HG03565 (cell line): ENCODE measurements at regions not wholly inside any gene's neighbourhood (a gene's known extent, or its start where the extent isn't known, plus 50 kb on each side); places are given as distances from the start of the nearest gene placed in this dataset.
"Not testable (repeated sequence)": the region's sequence is repeated elsewhere in the genome, so short reads cannot be mapped to it uniquely, and the experiment has no call there.

Experiments used
- ATAC-seq: cut with Tn5 transposase; IDR thresholded peaks from one replicate; pipeline ENCODE4 v1.9.1; 2021; ENCODE audit warnings: mild to moderate bottlenecking, moderate library complexity; ENCODE audit not compliant: unreplicated experiment

DNA sequence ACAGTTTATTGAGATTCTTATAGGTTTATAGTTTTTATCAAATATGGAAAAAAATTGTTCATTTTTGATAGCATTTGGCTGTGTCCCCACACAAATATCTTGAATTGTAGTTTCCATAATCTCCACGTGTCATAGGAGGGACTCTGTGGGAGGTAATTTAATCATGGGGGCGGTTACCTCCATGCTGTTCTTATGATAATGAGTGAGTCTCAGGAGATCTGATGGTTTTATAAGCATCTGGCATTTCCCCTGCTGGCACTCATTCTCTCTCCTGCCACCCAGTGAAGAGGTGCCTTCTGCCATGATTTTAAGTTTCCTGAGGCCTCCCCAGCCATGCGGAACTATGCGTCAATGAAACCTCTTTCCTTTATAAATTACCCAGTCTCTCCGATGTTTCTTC lies 420.6 kb upstream of the KAZN start:
- not testable (repeated sequence) for ATAC-seq

DNA sequence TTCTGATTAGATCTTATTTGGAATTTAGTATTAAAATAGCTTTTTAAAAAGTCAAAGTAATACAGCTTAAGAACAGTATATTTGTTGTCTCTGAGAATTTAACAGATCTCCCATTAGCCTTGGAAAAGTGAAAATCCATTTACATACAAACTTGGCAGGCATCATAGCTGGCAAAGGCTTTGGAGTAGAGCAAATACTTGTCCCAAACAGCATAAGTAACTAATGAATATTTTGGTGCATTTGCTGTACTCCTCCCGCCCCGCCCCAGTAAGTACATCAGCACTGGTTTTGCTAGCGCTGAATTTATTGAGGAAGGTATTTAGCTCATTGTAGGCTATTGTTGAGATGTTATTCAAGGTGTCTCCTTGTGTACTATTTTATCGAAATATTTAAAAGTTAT lies 417.7 kb upstream of the KAZN start:
- ATAC-seq, result no peak

DNA sequence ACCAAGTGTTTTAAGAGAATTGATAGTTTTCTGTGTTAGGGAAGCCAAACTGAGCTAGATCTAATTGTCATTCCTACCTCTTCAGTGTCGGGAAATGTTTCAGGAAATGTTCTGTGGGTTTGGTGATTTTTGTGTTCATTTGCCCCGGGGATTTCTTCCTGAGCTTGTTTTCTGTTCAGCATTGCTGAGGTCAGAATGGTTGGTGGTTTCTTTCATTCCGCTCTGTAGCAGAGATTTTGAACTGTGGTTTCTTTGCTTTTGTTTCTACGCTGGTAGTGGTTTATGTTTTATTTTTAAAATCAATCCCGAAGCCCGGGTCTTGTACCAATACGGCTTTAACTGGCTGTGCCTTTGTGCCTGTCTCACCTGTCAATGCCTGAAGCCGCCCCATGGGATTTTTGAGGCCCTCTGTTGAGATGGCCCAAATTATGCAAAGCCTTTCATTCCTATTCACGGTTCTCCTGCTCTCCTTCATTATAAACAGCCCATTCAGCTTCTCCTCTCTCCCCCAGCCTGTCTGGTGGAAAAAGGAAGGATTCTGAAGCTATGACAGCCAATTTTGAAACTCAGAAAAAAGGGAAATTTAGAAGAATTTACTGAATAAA lies 417.2 kb upstream of the KAZN start:
- no peak for ATAC-seq

GRCh38 chr1:14182856-14183255 lies 415.6 kb upstream of the KAZN start:
- no peak for ATAC-seq

GRCh38 chr1:14183329-14183728 lies 415.2 kb upstream of the KAZN start:
- no peak for ATAC-seq

- no peak for ATAC-seq
These were observed 414.0 kb upstream of the KAZN start for GRCh38 chr1:14184454-14184853.

DNA sequence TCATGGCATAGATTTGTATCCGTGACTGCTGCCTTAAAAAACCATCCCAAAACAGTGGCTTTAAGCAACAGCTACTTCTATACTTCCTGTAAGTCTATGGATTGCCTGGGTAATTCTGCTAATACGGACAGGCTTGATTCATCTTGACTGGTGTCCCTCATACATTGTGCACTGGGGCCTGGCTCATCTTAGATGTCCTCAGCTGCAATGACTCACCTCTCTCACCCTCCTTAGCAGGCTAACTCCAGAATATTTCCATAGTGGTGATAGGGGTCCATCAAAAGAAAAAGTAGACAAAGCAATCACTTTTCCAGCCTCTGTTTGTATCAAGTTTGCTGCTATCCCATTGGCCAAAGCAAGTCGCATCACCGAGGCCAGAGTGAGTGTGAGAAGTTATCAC lies 409.1 kb upstream of the KAZN start:
- no peak for ATAC-seq

- ATAC-seq, result no peak
These were observed 408.0 kb upstream of the KAZN start for GRCh38 chr1:14190508-14190907.

DNA sequence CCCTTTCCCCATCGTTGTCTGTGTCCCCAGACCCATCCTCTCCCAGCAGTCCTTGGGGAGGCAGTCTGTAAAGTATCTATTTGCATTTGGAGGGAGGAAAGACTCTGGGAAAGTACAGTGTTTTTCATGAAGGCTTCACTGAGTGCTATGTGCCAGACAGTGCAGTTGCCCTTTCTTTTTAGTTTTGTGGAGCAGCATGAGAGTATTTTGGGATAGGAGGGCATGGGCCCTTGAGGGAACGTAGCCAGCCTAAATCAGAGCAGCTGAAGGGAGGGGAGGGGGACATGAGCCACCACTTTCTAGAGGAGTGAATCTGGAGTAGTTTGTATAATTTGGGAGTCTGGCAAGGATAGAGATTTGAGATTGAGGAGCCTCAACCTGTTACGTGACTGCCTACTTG lies 404.0 kb upstream of the KAZN start:
- no peak for ATAC-seq

DNA sequence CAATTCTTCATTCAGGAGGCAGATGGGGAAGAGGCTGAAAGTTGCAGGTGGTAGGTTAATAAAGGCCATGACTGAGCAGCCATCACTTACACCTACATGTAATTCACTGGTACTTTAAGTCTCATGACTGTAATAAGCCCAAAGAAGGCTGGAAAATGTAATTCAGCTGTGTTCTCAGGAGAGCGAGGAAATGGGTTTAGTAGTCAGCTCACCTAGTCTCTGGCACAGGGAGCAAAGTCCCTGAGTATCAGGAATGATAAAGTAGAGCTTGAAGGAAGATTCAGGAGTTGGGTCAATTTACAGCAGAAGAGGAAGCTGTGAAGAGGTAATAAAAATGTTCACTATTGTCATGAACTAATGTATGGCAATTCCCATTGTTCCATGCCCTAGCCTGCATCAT lies 393.4 kb upstream of the KAZN start:
- no peak for ATAC-seq

DNA sequence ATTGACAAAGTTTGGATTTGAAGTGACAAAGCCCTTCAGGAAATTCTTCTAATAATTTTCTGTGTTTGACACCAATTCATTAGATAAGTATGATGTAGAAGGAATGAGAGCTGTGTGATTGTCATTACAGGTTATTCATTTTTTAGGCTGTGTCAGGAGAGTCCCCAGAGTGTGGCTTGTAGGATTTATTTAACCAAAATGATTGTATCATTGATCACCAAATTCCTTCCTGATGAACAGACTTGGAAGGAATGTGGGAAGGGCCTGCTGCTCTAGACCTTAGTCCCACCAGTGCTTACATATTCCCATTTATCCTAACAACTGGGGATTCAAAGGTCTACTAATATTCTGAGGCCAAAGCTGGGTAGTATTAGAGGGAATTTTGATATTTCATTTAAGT lies 383.3 kb upstream of the KAZN start:
- no peak for ATAC-seq

GRCh38 chr1:14217384-14217783 lies 381.1 kb upstream of the KAZN start:
- ATAC-seq, result no peak

GRCh38 chr1:14220324-14220723 lies 378.2 kb upstream of the KAZN start:
- no peak for ATAC-seq

GRCh38 chr1:14220811-14221210 lies 377.7 kb upstream of the KAZN start:
- no peak for ATAC-seq

DNA sequence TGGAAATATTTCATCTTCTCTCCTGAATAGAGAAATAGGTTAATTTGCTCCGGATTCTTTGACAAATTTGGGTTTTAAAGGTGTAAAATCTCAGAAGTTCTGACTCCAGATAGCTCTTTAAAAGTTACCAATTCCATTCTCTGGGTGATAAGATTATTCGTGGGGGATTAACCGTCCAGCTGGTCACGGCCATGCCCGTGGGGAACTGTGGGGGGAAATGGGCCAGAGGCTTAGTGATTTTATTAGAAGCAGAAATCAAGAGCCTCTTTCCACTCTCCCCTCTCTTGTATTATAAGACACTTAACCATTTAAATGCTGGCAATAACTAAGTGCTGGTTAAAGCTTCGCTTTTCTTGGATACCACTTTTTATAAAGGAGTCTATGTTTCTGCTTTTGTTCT lies 376.4 kb upstream of the KAZN start:
- ATAC-seq, result no peak

GRCh38 chr1:14228677-14229076 lies 369.8 kb upstream of the KAZN start:
- no peak for ATAC-seq

DNA sequence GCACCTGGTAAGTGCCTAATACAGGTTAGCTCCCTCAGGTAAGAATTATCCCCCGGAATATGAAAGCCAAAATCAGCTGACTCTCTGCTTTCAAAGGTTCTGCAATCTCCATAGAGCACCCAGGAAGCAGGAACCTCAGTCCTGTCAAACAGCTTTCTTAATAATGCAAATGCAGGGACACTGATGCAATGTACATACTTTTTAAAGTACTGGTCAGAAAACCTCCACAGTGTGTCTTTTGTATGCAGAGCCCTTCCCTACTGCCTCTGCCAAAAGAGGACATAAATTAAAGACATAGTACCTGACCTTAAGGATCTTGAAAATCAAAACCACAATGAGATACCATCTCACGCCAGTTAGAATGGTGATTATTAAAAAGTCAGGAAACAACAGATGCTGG lies 365.0 kb upstream of the KAZN start:
- ATAC-seq, result no peak

GRCh38 chr1:14236097-14236496 lies 362.4 kb upstream of the KAZN start:
- ATAC-seq, result no peak

- ATAC-seq, result no peak
These were observed 359.8 kb upstream of the KAZN start for GRCh38 chr1:14238472-14239307.

DNA sequence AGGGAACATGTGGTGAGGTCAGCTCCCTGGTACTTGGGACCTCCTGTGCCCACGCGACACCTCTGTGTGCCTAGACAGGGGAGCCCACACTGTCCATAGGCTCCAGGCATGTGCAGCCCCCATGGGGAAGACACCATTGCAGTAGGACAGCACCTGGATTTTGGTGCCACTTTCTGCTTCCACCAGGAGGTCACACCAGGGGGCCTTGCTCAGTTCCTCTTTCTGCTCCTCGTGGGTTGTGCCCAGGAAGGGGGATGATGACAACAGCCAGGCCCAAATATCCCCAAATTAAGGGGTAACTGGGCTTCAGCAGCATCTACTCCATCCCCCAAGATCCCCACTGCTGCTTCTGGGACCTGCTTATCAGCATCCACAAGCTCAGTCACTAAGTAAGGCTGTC lies 358.2 kb upstream of the KAZN start:
- ATAC-seq, result no peak

- ATAC-seq, result no peak
These were observed 356.4 kb upstream of the KAZN start for GRCh38 chr1:14242123-14242522.

DNA sequence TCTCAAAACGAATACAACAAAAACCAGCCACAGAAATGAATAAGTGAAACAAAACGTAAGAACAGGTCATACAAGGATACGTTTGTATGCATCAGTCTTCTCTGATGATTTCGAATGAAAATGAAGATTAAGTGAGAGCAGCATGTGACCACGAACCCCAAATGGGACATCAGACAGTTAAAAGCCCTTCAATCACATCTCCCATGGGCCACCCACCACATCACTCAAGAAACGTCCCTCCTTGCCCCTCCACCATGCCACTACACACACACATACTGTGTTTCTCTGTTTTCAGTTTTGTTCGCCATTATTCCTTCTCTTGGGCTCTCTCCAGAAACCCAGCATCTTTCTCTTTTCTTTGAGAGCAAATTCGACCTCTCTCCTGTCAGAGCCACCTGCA lies 355.6 kb upstream of the KAZN start:
- ATAC-seq, result no peak

- ATAC-seq, result no peak
These were observed 352.5 kb upstream of the KAZN start for GRCh38 chr1:14245954-14246353.
